ENCODE measurements at regions not wholly inside any gene's neighbourhood (a gene's known extent, or its start where the extent isn't known, plus 50 kb on each side); places are given as distances from the start of the nearest gene placed in this dataset.
"Not testable (repeated sequence)": the region's sequence is repeated elsewhere in the genome, so short reads cannot be mapped to it uniquely, and the experiment has no call there.

DNA sequence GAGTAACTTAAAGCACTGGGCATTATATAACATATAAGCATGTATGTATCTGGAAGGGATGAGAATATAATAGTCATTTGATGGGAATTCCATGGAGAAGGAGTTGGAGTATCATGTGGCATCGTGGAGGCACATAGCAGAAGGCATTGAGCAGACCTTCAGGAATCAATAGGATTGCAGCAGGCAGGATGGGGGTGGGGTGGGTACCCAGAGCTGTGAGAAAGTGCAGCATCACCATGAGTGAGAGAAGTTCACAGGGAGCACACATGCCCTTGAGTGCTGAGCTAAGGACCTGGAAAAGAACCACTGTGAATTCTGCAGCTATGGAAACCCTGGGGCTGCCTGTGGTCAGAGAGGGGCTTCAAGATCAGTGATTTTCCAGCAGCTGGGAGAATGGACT, 57.3 kb downstream of the MED10 start:
- DNase-seq (ENCODE audit: low spot score in 2 of 2) (no peak), FAIRE-seq (no peak)

DNA sequence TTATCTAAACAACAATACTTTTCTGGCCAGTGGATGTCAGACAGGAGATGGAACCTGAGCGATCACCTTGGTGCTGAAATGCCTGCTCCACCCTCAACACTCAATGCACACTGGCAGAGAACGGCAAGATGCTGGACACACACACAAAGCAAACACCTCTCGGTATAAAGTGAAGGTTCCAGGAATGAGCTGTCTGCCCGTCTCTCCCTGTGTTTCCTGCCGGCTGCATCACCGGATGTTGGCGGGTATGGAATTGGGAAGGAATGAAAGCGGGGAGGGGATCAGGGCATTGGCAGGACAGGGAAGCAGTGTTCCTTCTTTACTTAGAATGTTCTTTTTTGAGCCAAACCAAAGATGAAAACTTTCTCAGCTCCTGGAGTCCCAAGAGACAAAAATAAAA, 59.2 kb downstream of the MED10 start:
- no peak for DNase-seq (ENCODE audit: low spot score in 2 of 2)
- FAIRE-seq = no peak

DNA sequence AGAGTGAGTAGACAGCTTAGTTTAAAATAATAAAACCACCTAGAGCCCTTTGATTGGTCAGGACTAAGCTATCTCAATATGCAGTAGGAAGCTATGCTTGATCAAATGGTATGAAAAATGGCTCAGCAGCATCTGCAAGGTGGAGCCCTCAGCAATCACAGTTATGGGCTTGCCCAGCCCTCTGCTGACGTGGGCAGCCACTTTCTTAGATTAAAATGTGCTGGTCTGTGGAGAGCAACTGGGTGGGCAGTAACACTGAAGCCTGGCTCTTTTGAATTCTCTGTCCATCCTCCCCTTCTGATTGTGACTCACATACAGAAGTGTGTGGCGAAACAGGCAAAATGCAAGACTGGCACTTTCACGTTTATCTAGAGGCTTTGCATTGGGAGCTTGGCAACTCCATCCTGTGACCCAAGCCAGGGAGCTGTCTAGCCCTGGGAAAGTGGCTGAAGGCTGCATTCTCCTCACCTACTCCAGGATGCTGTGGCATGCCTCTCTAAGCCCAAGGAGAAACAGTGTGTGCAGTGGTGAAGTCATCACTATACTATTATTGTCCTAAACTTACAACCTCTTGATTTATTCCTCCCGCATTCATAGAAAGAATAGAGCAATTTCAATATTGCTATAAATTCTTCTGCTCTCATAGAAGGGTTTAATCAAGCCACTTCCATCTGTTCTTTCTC, 61.1 kb downstream of the MED10 start:
- no peak for DNase-seq (ENCODE audit: low spot score in 2 of 2)
- FAIRE-seq = no peak

DNA sequence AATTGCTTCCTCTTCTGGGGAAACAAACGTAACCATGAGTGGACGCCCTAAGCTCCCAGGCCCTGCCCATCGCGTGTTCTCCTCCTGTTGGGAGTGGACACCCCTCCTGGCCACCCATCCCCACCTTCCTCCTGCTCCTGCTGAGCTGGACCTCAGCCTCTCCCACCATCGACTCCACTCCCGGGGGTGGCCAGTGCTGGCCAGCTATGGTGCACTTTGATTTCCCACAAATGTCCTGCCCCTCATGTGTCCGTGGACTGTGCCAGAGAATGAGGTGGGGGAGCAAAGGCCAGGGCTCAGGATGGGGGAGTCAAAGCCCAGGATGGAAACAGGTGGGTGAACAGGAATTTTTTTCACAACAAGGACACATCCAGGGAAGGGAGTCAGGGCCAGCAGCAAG, 62.8 kb downstream of the MED10 start:
- FAIRE-seq = no peak
- DNase-seq (ENCODE audit: low spot score in 2 of 2) = no peak

DNA sequence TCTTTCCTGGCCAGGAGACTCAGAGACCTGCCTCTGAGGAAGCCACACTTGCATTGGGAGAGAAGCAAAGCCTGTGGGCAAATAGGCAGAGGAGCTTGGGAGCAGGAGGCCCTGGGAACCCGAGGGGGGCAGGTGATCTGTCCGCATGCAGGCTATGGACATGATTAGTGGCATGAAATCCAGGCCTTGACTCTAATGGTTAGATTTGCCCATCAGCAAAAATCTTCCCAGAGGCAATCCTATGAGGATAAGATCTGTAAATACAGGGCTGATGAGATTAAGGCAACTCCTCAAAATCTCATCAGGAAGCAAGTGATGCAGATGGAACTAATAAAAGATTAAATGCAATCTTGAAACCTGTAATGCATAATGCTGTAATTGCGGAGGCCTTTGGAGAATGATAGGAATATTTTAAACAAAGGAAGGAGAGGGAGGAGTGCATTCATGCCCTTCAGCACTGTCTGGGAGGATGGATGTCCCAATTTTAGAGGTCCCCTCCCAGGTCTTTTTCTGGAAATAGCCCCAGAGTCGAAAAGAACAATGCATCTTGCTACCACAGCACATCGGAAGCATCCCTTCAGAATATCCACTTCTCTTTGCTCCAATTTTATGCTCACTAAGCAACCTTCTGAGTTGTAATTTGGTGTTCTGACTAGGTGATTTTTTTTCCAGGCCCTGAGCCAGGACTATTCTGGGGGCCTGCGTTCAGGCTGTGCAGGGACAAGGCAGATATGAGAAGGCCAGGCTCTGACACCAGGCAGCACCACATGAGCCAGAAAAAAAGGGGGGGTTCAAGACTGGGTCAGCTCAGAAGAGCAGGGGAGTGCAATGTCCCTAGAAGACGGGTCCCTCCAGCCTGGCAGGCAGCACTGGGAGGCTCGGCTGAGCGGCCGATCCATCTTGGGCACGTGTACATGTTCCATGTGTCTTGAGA, 66.5 kb downstream of the MED10 start:
- FAIRE-seq (no peak), DNase-seq (ENCODE audit: low spot score in 2 of 2) (no peak)

DNA sequence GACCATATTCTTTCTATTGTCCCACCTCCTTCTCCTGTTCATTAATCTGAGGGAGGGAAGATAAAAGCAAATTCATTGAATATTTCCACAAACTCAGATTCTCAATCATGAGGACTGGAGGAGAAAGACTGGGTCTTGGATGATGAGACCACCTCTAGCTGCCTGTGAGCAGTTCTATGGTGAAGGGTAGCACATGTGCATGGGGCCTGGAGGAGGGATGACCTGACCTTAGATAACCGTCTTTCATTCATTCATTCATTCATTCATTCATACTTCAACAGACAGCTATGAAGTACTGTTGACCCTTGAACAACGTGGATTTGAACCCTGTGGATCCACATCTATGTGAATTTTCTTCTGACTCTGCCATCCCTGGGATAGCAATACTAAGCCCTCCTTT, 68.4 kb downstream of the MED10 start:
- DNase-seq (ENCODE audit: low spot score in 2 of 2) = no peak
- FAIRE-seq = no peak

DNA sequence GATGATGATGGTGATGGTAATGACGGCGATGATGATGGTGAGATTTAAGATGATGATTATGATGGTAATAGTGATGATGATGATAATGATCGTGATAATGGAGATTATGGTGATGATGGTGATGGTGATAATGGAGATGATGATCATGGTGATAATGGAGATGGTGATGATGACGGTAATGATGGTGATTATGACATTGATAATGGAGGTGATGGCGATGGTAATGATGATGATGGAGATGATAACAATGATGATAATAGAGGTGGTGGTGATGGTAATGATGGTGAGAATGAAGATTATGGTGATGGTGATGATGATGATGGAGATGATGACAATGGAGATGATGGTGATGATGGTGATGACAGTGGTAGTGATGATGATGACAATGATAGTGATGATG, 69.7 kb downstream of the MED10 start:
- FAIRE-seq (no peak), DNase-seq (ENCODE audit: low spot score in 2 of 2) (no peak)

DNA sequence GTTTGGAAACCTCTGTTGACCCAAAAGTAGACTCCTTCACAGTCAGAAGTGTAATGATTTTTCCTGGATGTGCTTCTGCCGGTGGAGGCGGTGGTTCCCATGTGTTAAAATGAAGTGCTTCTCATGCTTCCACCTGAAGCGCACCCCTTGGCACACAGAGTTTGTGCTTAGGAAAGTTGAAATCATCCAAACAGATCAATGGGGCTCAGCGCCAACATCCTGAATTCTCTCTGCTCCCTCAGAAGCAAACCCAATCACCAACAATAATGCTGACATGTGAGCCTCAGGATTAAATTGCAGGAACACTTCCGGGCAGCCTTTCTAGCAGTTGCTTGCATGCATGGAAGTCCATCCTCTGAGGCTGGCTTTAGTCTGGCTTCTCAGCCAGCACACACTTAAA, 71.0 kb downstream of the MED10 start:
- no peak for DNase-seq (ENCODE audit: low spot score in 2 of 2)

DNA sequence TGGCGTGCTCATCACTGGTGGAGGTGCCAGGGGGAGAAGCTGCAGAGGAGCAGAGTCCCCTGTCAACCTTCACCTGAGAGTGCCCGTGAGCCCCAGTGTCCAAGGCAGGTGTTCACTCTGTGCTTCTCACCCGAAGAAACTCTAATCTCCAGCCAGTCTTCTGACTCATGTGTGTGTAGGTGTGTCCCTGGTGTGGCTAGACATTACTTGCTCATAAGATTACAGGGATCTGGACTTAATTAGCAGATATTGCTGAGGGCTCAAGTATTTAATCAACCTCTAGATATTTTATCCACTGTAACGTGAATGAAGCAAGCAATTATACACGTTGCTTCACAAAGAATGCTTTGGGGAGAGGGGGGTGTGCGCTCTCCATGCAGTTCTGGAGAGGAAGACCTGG, 72.5 kb downstream of the MED10 start:
- DNase-seq (ENCODE audit: low spot score in 2 of 2) (no peak), FAIRE-seq (no peak)

More for the DNA sequence above, 71.0 kb downstream of the MED10 start:
- FAIRE-seq = no peak

DNA sequence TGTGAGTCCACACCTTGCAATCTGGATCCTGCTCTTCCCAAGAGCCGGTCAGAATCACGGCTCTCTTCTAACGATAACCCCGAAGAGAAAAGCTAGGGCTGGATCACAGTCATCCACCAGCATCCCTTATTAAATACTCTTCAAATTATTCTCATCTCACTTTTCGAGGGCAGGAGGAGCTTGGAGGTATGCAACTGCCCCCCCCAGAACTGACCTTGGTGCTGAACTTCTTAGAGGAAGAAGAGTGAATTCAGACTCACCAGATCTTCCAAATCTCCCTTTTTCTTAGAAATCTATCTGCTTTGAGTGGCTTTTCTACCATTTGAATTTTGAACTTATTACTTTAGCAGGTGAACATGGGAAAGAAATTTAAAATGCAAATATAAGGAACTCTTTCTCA, 75.7 kb downstream of the MED10 start:
- no peak for FAIRE-seq

DNA sequence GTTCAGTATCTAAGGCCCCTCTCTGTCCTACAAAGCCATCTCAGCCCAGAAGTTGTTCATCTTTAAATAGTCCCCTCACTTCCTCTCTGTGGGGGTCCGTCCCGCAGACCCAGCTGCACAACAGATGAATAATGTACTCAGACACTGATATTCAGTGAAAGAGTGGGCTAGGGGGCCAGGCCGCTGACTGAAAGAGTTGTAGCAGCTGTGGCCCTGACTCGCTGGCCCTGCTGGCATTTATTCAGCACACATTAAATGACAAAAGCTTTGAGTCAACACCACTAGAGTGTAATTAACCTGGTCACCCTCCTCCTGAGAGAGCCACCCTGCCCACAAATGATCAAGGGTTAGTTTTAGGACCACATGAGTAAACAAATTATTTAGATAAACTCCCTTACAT, 76.3 kb downstream of the MED10 start:
- no peak for DNase-seq (ENCODE audit: low spot score in 2 of 2)
- no peak for FAIRE-seq

More for the DNA sequence above, 75.7 kb downstream of the MED10 start:
- no peak for DNase-seq (ENCODE audit: low spot score in 2 of 2)

DNA sequence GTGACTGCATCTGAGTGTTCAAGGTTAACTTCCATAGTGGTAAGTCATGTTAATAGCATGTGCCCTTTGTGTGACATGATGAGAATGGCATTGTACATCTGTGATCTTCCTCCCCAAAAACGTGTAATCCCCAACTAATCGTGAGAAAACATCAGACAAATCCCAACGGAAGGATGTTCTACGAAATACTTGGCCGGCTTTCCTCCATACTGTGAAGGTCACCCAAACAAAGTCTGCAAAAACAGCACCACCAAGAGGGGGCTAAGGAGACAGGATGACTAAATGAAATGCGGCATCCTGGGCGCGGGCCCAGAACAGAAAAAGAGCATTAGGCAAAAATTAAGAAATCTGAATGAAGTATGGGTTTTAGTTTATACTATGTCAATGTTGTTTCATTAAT, 81.8 kb downstream of the MED10 start:
- FAIRE-seq (no peak), DNase-seq (ENCODE audit: low spot score in 2 of 2) (no peak)

DNA sequence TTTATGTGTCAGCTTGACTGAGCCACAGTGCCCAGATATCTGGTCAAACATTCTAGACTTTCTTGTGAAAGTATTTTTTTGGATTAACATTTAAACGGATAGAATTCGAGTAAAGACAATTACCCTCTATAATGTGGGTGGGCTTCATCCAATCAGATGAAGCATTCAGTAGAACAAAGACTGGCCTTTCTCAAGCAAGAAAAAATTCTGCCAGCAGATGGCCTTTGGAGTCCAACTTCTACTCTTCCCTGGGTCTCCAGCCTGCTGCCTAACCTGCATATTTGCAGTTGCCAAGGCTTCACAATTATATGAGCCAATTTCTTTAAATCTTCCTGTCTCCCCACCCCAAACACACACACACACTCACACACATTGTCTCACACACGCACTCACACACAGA, 86.4 kb downstream of the MED10 start:
- DNase-seq (ENCODE audit: low spot score in 2 of 2) (no peak), FAIRE-seq (no peak)

DNA sequence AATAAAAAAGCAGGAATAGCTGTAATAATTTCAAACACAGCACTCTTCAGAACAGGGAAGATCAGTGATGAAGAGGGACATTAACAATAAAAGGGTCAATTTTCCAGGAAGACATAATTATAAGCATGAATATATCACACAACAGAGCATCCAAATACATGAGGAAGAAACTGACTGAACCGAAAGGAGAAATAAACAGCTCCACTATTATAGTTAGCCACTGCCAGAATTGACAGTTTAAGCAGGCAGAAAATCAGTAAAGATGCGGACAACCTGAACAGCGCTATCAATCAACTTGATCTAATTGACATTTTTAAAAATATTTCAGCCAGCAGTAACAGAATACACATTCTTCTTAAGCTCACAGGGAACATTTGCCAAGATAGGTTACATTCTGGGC, 89.1 kb downstream of the MED10 start:
- FAIRE-seq = no peak
- no peak for DNase-seq (ENCODE audit: low spot score in 2 of 2)

DNA sequence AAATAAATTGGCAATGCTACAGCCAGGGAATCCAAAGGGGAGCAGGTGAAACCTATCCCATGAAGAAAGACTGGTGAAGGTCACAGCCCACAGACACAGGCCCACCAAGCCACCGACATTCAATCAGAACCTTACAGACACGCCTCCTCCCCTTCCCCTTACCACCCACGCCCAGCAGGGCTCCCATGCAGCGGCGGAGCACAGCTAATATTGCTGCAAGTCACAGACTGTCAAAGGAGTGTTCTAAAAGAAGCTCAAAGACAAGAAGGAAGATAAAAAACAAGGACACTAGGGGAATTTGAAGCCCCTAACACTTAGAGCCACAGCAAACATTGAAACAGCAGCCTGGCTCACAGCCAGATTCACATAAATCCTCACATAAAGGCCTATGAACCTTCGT, 91.2 kb downstream of the MED10 start:
- no peak for FAIRE-seq
- no peak for DNase-seq (ENCODE audit: low spot score in 2 of 2)

DNA sequence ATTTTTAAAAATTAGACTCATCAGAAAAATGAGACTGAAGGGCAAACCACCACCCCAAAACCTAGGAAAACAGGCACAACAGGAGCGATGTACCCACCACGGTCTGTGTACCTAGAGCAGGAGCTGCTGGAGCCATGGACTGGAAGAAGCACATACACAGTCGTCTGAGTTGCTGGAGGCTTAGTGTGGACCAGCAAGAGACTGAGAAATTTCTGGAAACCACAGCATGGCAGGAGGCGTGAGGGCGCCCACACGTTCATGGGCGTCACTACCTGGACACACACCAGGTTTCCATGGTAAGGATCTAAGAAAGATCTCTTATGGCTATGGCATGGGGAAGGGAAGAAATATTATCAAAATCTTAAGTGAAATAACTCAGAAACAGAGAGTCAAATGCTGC, 91.9 kb downstream of the MED10 start:
- DNase-seq (ENCODE audit: low spot score in 2 of 2) (no peak), FAIRE-seq (no peak)

DNA sequence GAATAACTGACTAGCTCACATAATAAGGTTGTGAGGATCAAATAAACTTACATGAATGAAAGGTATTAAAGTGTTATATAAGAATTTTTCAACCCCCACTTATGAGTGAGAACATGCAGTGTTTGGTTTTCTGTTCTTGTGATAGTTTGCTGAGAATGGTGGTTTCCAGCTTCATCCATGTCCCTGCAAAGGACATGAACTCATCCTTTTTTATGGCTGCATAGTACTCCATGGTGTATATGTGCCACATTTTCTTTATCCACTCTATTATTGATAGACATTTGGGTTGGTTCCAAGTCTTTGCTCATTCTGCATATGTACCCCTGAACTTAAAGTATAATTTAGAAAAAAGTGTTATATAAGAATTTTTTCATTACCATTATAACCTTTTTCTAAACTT, 93.9 kb downstream of the MED10 start:
- DNase-seq (ENCODE audit: low spot score in 2 of 2); FAIRE-seq: not testable (repeated sequence)

DNA sequence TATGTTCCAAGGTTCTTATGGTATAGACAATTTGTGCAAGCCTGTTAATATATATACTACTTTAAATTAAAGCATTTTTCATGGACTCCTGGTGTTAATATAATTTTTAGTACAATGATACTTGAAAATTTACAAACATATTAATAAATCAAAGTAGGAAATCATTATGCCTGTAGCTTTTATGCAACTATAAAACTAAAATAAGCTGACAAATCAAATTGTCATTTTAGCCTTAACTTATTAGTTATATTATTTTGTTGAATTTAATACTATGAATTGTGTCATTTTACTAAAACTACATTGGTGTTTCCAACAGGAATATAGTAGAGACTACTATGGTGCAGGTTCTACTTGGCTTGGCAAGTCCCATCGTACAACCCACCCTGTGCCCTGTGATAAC, 96.0 kb downstream of the MED10 start:
- DNase-seq (ENCODE audit: low spot score in 2 of 2) (no peak), FAIRE-seq (no peak)

DNA sequence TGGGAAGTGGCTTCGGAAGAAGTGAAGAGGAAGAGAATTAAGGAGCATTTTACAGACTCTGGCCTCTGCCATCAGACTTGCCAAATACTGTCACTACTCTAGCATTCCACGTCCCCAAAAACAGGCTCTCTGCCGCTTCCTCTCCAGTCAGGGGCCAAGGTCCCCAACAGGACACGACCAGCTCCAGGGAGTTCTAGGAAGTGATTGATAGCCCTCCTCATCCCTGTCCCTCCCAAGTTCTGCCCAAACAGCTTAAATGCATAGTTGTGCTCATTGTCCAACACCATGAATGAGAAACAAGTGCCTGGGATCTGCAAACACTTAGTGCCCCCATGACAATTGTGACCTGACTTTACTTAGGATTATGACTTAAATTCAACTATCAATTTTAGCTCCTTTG, 96.5 kb downstream of the MED10 start:
- DNase-seq (ENCODE audit: low spot score in 2 of 2) = no peak
- no peak for FAIRE-seq

DNA sequence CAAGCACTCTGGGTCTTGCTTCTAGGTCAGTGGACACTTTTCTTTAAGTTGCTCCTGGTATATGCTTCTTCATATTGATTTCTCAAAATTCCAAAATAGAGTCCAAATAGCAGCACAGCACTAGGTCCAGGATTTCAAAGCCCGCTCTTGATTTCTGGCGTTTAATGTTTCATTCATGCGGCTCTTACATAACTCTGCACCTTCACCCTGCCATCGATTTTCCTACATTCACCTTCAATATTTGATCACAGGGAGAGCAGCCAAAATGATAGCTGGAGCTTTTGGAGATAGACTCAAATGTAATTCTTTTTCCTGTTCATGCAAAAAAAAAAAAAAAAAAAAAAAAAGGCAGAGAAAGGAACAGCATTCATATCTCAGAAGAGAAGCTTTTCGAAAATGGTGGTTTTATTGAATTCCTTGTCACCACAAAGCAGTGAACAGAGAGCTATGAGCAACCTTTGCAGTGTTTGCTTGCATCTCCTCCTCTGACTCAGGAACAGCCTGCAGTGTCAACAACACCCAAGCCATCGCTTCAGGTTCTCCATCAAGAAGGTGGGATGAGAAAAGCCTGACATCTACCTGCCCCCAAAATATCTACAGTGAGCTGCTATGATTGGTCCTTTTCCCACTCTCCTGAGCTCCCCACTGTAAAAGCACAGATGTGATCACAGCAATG, 97.8 kb downstream of the MED10 start:
- DNase-seq (ENCODE audit: low spot score in 2 of 2) (no peak), FAIRE-seq (no peak)

DNA sequence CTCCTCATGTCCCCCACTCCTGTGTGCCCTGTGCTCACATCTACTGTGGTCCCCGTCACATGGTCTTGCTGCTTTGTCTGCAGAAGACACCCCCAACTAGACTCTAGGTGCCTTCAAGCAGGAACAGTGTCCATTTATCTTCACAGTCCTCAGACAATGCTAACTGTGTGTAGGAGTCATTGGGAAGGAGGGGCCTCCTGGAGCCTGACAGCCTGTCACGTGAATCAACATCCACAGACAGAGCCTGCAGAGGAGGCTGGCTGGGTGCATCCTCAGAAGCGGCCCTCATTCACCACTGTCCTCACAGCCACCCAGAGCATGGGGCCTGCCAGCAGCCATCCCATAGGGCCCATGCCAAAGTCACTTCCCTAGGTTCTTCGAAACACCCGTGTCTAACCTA, 98.7 kb downstream of the MED10 start:
- FAIRE-seq (no peak), DNase-seq (ENCODE audit: low spot score in 2 of 2) (peak; percentile 20 to 22)

Measured in frontal cortex (tissue), 3 donors.